Fibroblast of pulmonary artery (primary cell): ENCODE measurements at regions not wholly inside any gene's neighbourhood (a gene's known extent, or its start where the extent isn't known, plus 50 kb on each side); places are given as distances from the start of the nearest gene placed in this dataset.
"Not testable (repeated sequence)": the region's sequence is repeated elsewhere in the genome, so short reads cannot be mapped to it uniquely, and the experiment has no call there.

Experiments used
- DNase-seq: peaks from one replicate; pipeline ENCODE4 v3.0.0-alpha.2; 2010; ENCODE audit warnings: low read depth
- H3K4me3 ChIP-seq: replicated peaks from 2 replicates; pipeline ENCODE4 v1.5.1; 2011; ENCODE audit warnings: low read depth, mild to moderate bottlenecking, control low read depth, low read length, moderate library complexity
- CTCF ChIP-seq: IDR thresholded peaks from 2 replicates; pipeline ENCODE4 v1.5.1; 2011; ENCODE audit warnings: mild to moderate bottlenecking, control low read depth, low read length, inconsistent platforms; ENCODE audit errors: missing control alignments

- TF ChIP-seq CTCF = no peak
- no peak overlapping the region for H3K4me3 ChIP-seq
- no peak for DNase-seq
These were observed 1127.7 kb downstream of the REEP3 start for GRCh38 chr10:64648915-64649314.

- DNase-seq = no peak
- TF ChIP-seq CTCF = no peak
- H3K4me3 ChIP-seq = no peak overlapping the region
These were observed 1137.3 kb downstream of the REEP3 start for GRCh38 chr10:64658528-64658927.

- DNase-seq = no peak
- no peak for TF ChIP-seq CTCF
- H3K4me3 ChIP-seq = no peak overlapping the region
These were observed 1138.1 kb downstream of the REEP3 start for GRCh38 chr10:64659311-64659710.

- TF ChIP-seq CTCF = no peak
- H3K4me3 ChIP-seq = no peak overlapping the region
- DNase-seq = no peak
These were observed 1160.8 kb downstream of the REEP3 start for GRCh38 chr10:64682043-64682442.

GRCh38 chr10:64690194-64690593 is 1169.0 kb downstream of the REEP3 start:
- no peak for DNase-seq
- TF ChIP-seq CTCF = no peak

GRCh38 chr10:64699244-64699643 is 1178.0 kb downstream of the REEP3 start:
- no peak overlapping the region for H3K4me3 ChIP-seq
- DNase-seq = no peak
- no peak for TF ChIP-seq CTCF

More at GRCh38 chr10:64690194-64690593, 1169.0 kb downstream of the REEP3 start:
- H3K4me3 ChIP-seq = no peak overlapping the region

- not testable (repeated sequence) for DNase-seq, H3K4me3 ChIP-seq
These were observed 1180.9 kb downstream of the REEP3 start for GRCh38 chr10:64702086-64702485.
